ENCODE measurements at regions not wholly inside any gene's neighbourhood (a gene's known extent, or its start where the extent isn't known, plus 50 kb on each side); places are given as distances from the start of the nearest gene placed in this dataset.

DNA sequence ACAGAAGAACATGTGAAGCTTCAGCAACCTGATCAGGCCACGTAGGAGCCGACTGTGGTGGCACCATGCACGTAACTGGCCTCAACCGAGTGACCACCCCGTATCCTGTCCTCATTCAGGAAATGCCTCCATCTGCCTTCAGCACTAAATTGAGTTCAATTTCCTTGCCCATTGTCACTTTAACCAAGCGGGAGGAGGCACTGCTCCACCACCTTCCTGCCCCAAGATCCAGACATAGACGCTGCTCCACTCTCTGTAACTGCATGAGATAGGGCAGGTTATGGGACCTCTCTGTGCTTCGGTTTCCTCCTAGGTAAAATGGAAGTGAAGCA lies 80.1 kb upstream of the POMGNT2 start:
- TF ChIP-seq, protein P1, sequence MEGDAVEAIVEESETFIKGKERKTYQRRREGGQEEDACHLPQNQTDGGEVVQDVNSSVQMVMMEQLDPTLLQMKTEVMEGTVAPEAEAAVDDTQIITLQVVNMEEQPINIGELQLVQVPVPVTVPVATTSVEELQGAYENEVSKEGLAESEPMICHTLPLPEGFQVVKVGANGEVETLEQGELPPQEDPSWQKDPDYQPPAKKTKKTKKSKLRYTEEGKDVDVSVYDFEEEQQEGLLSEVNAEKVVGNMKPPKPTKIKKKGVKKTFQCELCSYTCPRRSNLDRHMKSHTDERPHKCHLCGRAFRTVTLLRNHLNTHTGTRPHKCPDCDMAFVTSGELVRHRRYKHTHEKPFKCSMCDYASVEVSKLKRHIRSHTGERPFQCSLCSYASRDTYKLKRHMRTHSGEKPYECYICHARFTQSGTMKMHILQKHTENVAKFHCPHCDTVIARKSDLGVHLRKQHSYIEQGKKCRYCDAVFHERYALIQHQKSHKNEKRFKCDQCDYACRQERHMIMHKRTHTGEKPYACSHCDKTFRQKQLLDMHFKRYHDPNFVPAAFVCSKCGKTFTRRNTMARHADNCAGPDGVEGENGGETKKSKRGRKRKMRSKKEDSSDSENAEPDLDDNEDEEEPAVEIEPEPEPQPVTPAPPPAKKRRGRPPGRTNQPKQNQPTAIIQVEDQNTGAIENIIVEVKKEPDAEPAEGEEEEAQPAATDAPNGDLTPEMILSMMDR (IDR thresholded peaks at IDR 0.05): no peak
- TF ChIP-seq POLR2A (IDR thresholded peaks at IDR 0.05): no peak
- intact Hi-C loops (cut with DNase I; ENCODE audit: low total_unique reads): no loop called here
- Histone ChIP-seq H3K4me3 (no peak overlapping the region), H3K27ac (no peak overlapping the region), H3K9me3 (no peaks in the 10 kb centered on the region), H3K4me1 (no peaks in the 10 kb centered on the region), H3K36me3 (ENCODE audit: low read depth, missing control alignments) (no peaks in the 10 kb centered on the region), H3K27me3 (no peaks in the 10 kb centered on the region)
- DNase-seq: no peak
- WGBS, 2 donors: 89 to 96% methylated on average over 8 of the region's 8 CpGs

- H3K9me3 ChIP-seq: no peaks in the 10 kb centered on the region
- DNase-seq: no peak
- WGBS, 2 donors: 70 to 72% methylated on average over 4 to 5 of the region's 5 CpGs
- H3K36me3 ChIP-seq (ENCODE audit: low read depth, missing control alignments): no peaks in the 10 kb centered on the region
- H3K4me1 ChIP-seq: no peaks in the 10 kb centered on the region
- no peak overlapping the region for H3K27ac ChIP-seq
- no peaks in the 10 kb centered on the region for H3K27me3 ChIP-seq
- intact Hi-C loops (cut with DNase I; ENCODE audit: low total_unique reads): no loop called here
- TF ChIP-seq, protein P1 (IDR thresholded peaks at IDR 0.05): no peak
- TF ChIP-seq POLR2A (IDR thresholded peaks at IDR 0.05): no peak
- H3K4me3 ChIP-seq: no peak overlapping the region
These were observed 79.5 kb upstream of the POMGNT2 start for GRCh38 chr3:43185274-43185982.

- Histone ChIP-seq H3K9me3 (no peaks in the 10 kb centered on the region), H3K4me1 (no peaks in the 10 kb centered on the region), H3K4me3 (no peak overlapping the region), H3K27ac (no peak overlapping the region), H3K27me3 (no peaks in the 10 kb centered on the region), H3K36me3 (ENCODE audit: low read depth, missing control alignments) (no peaks in the 10 kb centered on the region)
- intact Hi-C loops (cut with DNase I; ENCODE audit: low total_unique reads): no loop called here
- no peak for TF ChIP-seq POLR2A (IDR thresholded peaks at IDR 0.05)
- TF ChIP-seq, protein P1 (IDR thresholded peaks at IDR 0.05): no peak
- WGBS, 2 donors: 67 to 74% methylated on average over 2 of the region's 2 CpGs
- no peak for DNase-seq
These were observed 77.6 kb upstream of the POMGNT2 start for GRCh38 chr3:43183456-43183855.

DNA sequence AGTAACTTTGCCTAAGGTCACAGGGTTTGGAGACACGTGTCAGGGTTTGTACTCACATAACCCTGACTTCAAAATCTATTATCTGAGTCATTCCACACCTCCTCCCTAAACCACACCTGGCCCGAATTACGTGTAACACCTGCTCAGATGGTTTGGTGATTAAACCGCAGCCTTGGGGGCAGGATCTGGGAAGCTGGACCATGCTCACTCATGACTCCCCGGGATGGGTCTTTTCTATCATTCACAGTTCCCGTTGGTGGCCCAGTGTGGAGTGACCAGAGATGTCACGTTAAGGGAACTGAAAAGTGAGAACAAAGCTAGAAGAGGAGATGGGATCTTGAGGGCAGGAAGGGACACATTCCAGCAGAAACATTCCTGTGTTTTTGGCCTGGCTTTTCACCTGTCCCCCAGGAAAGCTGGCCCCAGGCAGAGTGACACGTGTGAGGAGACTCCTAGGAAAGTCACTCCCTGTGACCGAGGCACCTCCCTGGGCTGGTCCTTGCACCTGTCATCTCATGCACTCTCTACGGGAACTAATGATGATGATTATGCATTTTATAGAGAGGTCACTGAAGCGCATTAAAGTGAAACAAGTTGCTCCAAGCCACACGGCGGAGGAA lies 75.4 kb upstream of the POMGNT2 start:
- TF ChIP-seq POLR2A (IDR thresholded peaks at IDR 0.05): no peak
- TF ChIP-seq, protein P1 (IDR thresholded peaks at IDR 0.05): no peak
- Histone ChIP-seq H3K9me3 (no peaks in the 10 kb centered on the region), H3K36me3 (ENCODE audit: low read depth, missing control alignments) (no peaks in the 10 kb centered on the region), H3K4me3 (no peak overlapping the region), H3K4me1 (no peaks in the 10 kb centered on the region), H3K27ac (no peak overlapping the region), H3K27me3 (no peaks in the 10 kb centered on the region)
- intact Hi-C loops (cut with DNase I; ENCODE audit: low total_unique reads): no loop called here
- WGBS, 2 donors: 81 to 83% methylated on average over 13 of the region's 13 CpGs
- no peak for DNase-seq

GRCh38 chr3:43180694-43181093 lies 74.8 kb upstream of the POMGNT2 start:
- DNase-seq: no peak
- H3K4me1 ChIP-seq: no peaks in the 10 kb centered on the region
- intact Hi-C loops (cut with DNase I; ENCODE audit: low total_unique reads): no loop called here
- no peaks in the 10 kb centered on the region for H3K27me3 ChIP-seq
- H3K36me3 ChIP-seq (ENCODE audit: low read depth, missing control alignments): no peaks in the 10 kb centered on the region
- no peak overlapping the region for H3K27ac ChIP-seq
- no peak for TF ChIP-seq POLR2A (IDR thresholded peaks at IDR 0.05)
- TF ChIP-seq, protein P1 (IDR thresholded peaks at IDR 0.05): no peak
- WGBS, 2 donors: 86% methylated on average over 6 of the region's 6 CpGs
- H3K9me3 ChIP-seq: no peaks in the 10 kb centered on the region
- H3K4me3 ChIP-seq: no peak overlapping the region
